Gastrocnemius medialis (tissue), 4 donors: ENCODE measurements at regions not wholly inside any gene's neighbourhood (a gene's known extent, or its start where the extent isn't known, plus 50 kb on each side); places are given as distances from the start of the nearest gene placed in this dataset.

Source experiments
- POLR2A ChIP-seq, 2 donors: fragments of 450-650 bp; IDR thresholded peaks; one replicate each; pipeline ENCODE4 v1.6.1; 2017; ENCODE audit warnings: antibody characterized with exemption in 2 of 2, mild to moderate bottlenecking in 2 of 2, moderate library complexity in 2 of 2
- TF ChIP-seq, protein P1 (sequence below), 5 experiments: fragments of 450-650 bp in 3 of 5; fragments of 200-600 bp in 2 of 5; sonication (generic) in 2 of 5; IDR thresholded peaks in 4 of 5; conservative IDR thresholded peaks in 1 of 5; 1 replicate in 4 of 5; 2 replicates in 1 of 5; pipeline ENCODE4 v1.5.1; 2016 to 2019; ENCODE audit warnings: antibody characterized with exemption in 5 of 5, mild to moderate bottlenecking in 3 of 5, moderate library complexity in 3 of 5

DNA sequence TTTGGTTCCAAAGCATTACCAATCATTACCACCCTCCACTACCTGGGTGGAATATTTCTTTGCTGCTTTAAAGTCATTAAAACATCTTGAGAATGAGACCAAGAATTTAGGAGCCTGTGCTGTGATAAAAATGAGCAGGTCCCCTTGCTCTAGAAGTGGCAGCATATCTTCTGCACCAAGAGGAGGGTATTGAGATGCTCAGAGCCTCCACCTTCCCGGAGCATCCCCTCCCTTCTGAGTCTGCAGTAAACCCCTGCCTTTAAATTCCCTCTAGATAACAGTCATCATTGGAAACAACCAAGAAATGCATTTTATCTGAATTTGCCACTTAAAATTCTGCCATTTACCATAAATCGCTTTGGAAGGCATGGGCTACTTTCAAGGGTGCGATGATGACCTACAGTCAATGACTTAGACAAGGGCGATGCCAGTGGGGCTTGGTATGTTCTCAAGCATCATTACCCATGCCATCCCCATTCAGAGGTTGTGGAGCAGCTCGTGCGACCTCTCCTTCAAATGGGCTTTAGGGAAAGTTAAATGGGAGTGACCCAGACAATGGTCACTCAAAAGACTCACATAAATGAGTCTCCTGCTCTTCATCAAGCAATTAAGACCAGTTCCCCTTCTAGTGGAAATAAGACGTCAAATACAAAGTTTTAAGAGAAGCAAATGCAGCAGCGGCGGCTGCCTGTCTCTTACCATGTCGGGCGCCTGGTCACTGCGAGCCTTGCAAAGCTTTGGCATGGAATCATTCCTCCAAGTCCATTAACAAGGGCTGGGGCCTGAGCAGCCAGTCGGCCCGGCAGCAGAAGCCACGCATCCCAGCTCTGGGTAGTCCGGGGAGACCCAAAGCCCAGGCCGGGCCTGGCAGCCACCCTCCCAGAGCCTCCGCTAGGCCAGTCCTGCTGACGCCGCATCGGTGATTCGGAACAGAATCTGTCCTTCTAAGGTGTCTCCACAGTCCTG, 334.5 kb downstream of the TMEM121 start:
- TF ChIP-seq, protein P1, sequence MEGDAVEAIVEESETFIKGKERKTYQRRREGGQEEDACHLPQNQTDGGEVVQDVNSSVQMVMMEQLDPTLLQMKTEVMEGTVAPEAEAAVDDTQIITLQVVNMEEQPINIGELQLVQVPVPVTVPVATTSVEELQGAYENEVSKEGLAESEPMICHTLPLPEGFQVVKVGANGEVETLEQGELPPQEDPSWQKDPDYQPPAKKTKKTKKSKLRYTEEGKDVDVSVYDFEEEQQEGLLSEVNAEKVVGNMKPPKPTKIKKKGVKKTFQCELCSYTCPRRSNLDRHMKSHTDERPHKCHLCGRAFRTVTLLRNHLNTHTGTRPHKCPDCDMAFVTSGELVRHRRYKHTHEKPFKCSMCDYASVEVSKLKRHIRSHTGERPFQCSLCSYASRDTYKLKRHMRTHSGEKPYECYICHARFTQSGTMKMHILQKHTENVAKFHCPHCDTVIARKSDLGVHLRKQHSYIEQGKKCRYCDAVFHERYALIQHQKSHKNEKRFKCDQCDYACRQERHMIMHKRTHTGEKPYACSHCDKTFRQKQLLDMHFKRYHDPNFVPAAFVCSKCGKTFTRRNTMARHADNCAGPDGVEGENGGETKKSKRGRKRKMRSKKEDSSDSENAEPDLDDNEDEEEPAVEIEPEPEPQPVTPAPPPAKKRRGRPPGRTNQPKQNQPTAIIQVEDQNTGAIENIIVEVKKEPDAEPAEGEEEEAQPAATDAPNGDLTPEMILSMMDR (IDR thresholded peaks at IDR 0.05 in 4 of 5, conservative IDR thresholded peaks at IDR 0.05 in 1 of 5) = no peak
- TF ChIP-seq POLR2A (IDR thresholded peaks at IDR 0.05) = no peak
